AG04450 (cell line): ENCODE measurements at regions not wholly inside any gene's neighbourhood (a gene's known extent, or its start where the extent isn't known, plus 50 kb on each side); places are given as distances from the start of the nearest gene placed in this dataset.

Source experiments
- CTCF ChIA-PET: fragments of 300-600, 350-600 bp; formaldehyde crosslinking; extraction: SDS; loops from one replicate; lab custom pipeline; 2022; ENCODE audit warnings: antibody characterized with exemption, inconsistent platforms; lab: Charles Lee
- POLR2A ChIA-PET: fragments of 350-600 bp; formaldehyde crosslinking; extraction: SDS; loops from one replicate; lab custom pipeline; 2021; ENCODE audit warnings: antibody characterized with exemption, inconsistent platforms; lab: Yijun Ruan, JAX
- DNase-seq: peaks from one replicate; pipeline ENCODE4 v3.0.0-alpha.2; 2011; ENCODE audit warnings: low read depth, low spot score
- H3K27ac ChIP-seq: one replicate; pipeline ENCODE4 v1.5.1; 2012; ENCODE audit warnings: low read depth, low read length, control low read depth
- H3K27me3 ChIP-seq: one replicate; pipeline ENCODE4 v1.6.0; 2012; ENCODE audit warnings: low read length; ENCODE audit not compliant: control insufficient read depth, insufficient read depth
- H3K4me3 ChIP-seq: 2 replicates; pipeline ENCODE4 v1.5.1; 2011; ENCODE audit warnings: mild to moderate bottlenecking, low read depth, low read length, control low read depth
- H3K9me3 ChIP-seq: 2 replicates; pipeline ENCODE4 v1.5.1; 2012; ENCODE audit warnings: low read length; ENCODE audit not compliant: control insufficient read depth, insufficient read depth
- TF ChIP-seq, protein P1 (sequence below): IDR thresholded peaks from 2 replicates; pipeline ENCODE4 v1.5.1; 2011; ENCODE audit warnings: low read depth, low read length, control low read depth, inconsistent platforms

DNA sequence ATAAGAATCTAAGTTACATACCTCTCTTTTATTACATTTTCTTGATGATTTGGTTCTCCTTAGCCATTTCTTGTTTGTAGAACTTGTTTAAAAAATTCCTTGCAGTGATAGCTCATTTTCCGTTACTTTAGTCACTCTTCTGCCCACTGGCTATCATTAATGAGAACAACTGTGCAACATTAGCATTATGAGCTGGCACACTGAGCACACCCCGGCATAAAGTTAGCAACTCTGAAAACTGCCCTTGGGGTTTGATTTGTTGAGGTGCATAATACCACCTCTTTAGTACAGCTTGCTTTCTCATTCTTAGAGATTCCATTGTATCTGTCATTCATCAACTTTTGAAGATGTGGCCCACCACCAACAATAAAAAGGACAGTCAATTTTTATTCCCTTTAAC lies 87.6 kb upstream of the ADCY1 start:
- H3K27me3 ChIP-seq, result peaks cover 3% of the 10 kb centered on the region
- TF ChIP-seq, protein P1, sequence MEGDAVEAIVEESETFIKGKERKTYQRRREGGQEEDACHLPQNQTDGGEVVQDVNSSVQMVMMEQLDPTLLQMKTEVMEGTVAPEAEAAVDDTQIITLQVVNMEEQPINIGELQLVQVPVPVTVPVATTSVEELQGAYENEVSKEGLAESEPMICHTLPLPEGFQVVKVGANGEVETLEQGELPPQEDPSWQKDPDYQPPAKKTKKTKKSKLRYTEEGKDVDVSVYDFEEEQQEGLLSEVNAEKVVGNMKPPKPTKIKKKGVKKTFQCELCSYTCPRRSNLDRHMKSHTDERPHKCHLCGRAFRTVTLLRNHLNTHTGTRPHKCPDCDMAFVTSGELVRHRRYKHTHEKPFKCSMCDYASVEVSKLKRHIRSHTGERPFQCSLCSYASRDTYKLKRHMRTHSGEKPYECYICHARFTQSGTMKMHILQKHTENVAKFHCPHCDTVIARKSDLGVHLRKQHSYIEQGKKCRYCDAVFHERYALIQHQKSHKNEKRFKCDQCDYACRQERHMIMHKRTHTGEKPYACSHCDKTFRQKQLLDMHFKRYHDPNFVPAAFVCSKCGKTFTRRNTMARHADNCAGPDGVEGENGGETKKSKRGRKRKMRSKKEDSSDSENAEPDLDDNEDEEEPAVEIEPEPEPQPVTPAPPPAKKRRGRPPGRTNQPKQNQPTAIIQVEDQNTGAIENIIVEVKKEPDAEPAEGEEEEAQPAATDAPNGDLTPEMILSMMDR, result no peak
- CTCF ChIA-PET, result no interaction called here
- POLR2A ChIA-PET, result no interaction called here
- H3K27ac ChIP-seq, result no peak overlapping the region
- no peak for DNase-seq
- H3K9me3 ChIP-seq, result no peaks in the 10 kb centered on the region
- no peak overlapping the region for H3K4me3 ChIP-seq

DNA sequence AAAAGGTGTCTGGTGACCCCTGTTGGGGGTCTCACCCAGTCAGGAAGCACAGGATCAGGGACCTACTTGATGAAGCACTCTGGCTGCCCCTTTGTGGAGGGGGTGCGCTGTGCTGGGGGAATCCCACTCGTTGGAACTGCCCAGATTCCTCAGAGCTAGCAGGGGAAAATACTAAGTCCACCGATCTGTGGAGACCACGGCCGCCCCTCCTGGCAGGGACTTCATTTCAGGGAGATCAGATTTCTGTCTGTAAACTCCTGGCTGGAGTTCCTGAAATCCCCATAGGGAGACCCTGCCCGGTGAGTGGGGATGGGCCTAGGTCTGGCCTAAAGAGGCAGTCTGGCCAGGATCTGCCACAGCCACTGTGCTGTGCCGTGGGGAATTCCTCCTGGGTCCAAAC lies 79.3 kb upstream of the ADCY1 start:
- no peak overlapping the region for H3K4me3 ChIP-seq
- DNase-seq, result no peak
- CTCF ChIA-PET, result no interaction called here
- POLR2A ChIA-PET, result no interaction called here
- no peaks in the 10 kb centered on the region for H3K27me3 ChIP-seq
- no peaks in the 10 kb centered on the region for H3K9me3 ChIP-seq
- H3K27ac ChIP-seq, result no peak overlapping the region
- TF ChIP-seq, protein P1, result no peak

DNA sequence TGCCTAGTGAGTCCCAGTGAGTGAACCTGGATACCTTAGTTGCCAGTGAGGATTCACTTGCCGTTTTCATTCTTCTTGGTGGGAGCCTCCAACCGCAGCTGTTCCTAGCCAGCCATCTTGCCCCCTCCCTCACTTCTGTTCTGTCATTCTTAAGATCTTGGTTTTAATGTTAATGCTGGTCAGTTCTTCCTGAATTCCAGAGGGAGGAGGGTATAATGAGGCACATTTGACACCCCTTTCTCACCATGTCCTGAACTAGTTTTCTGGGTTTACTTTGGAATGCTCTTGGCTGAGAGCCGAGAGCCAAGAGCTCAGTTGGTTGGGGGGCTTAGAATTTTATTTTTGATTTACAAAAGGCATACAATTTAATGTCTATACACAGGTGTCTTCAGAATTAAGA lies 78.5 kb upstream of the ADCY1 start:
- no peaks in the 10 kb centered on the region for H3K27me3 ChIP-seq
- POLR2A ChIA-PET, result no interaction called here
- no peak overlapping the region for H3K27ac ChIP-seq
- CTCF ChIA-PET, result no interaction called here
- DNase-seq, result no peak
- H3K4me3 ChIP-seq, result no peak overlapping the region
- H3K9me3 ChIP-seq, result no peaks in the 10 kb centered on the region
- TF ChIP-seq, protein P1, result no peak

DNA sequence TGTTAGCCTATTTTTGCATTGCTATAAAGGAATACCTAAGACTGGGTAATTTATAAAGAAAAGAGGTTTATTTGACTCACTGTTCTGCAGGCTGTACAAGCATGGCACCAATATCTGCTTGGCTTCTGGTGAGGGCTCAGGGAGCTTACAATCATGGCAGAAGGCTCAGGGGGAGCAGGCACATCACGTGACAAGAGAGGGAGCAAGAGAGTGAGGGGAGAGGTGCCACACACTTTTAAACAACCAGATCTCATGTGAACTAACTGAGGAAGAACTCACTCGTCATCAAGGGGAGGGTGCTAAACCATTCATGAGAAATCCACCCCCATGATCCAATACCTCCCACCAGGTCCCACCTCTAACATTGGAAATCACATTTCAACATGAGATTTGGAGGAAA lies 73.9 kb upstream of the ADCY1 start:
- H3K9me3 ChIP-seq, result no peaks in the 10 kb centered on the region
- H3K27me3 ChIP-seq, result peaks cover 2% of the 10 kb centered on the region
- ChIA-PET CTCF (no interaction called here), POLR2A (no interaction called here)
- no peak overlapping the region for H3K4me3 ChIP-seq
- TF ChIP-seq, protein P1, result no peak
- DNase-seq, result no peak
- no peak overlapping the region for H3K27ac ChIP-seq

DNA sequence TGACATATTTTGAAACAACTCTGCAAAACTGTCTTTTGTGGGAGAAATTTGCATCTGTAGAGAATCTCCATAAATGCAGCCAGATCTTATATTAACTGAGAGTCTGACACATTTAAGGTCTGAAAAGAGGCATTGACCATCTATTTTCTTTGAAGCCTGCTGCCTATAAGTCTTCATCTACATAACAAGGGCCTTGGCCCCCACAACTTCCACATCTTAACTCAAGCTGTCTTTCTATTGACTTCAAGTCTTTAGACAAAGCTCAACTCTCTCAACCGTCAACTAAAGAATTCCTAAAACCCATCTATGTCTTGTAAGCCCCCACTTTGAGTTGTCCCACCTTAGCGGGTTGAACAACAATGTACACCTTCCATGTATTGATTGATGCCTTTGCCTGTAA lies 72.4 kb upstream of the ADCY1 start:
- POLR2A ChIA-PET, result no interaction called here
- peaks cover 3% of the 10 kb centered on the region; the same call in 1 of the 2 replicates for H3K9me3 ChIP-seq
- CTCF ChIA-PET, result no interaction called here
- H3K27me3 ChIP-seq, result peaks cover 2% of the 10 kb centered on the region
- TF ChIP-seq, protein P1, result no peak
- H3K4me3 ChIP-seq, result no peak overlapping the region
- no peak overlapping the region for H3K27ac ChIP-seq
- DNase-seq, result no peak
